SK-N-MC (cell line): ENCODE measurements at regions not wholly inside any gene's neighbourhood (a gene's known extent, or its start where the extent isn't known, plus 50 kb on each side); places are given as distances from the start of the nearest gene placed in this dataset.

ENCODE experiments used
- DNase-seq: peaks from one replicate; pipeline ENCODE4 v3.0.0-alpha.2; 2011; ENCODE audit warnings: low read depth, low spot score
- H3K27ac ChIP-seq: fragments of 200-600 bp; sonication (generic); 2 replicates; pipeline ENCODE4 v1.5.1; 2016; ENCODE audit warnings: mixed run types
- H3K36me3 ChIP-seq: fragments of 200-600 bp; sonication (generic); 2 replicates; pipeline ENCODE4 v1.6.1; 2017; ENCODE audit warnings: antibody characterized with exemption, low read length, mixed read lengths; ENCODE audit not compliant: insufficient read depth
- H3K4me3 ChIP-seq: fragments of 200-600 bp; sonication (generic); 2 replicates; pipeline ENCODE4 v1.5.1; 2016
- H3K9ac ChIP-seq: fragments of 200-600 bp; sonication (generic); 2 replicates; pipeline ENCODE4 v1.8.0; 2017; ENCODE audit warnings: mixed run types, mixed read lengths; ENCODE audit not compliant: insufficient read length
- H3K9me3 ChIP-seq: fragments of 200-600 bp; sonication (generic); 2 replicates; pipeline ENCODE4 v1.6.1; 2017; ENCODE audit warnings: low read depth, mild to moderate bottlenecking, antibody characterized with exemption, low read length, moderate library complexity, mixed read lengths
- EZH2 ChIP-seq: fragments of 200-600 bp; sonication (generic); IDR thresholded peaks from one replicate; pipeline ENCODE4 v1.6.1; 2017; ENCODE audit warnings: antibody characterized with exemption
- FOXP2 ChIP-seq: optimal IDR thresholded peaks from 2 replicates; pipeline ENCODE3; 2011; ENCODE audit warnings: mild to moderate bottlenecking, moderate library complexity; ENCODE audit not compliant: insufficient read depth; ENCODE audit errors: extremely low read length, control extremely low read depth
- POLR2AphosphoS5 ChIP-seq: IDR thresholded peaks from 2 replicates; pipeline ENCODE4 v1.6.1; 2012; ENCODE audit warnings: mild to moderate bottlenecking, low read depth, low read length, borderline replicate concordance

GRCh38 chr15:36422631-36423030 lies 156.8 kb upstream of the CDIN1 start:
- H3K27ac ChIP-seq, result no peak overlapping the region
- H3K9me3 ChIP-seq, result no peaks in the 10 kb centered on the region
- H3K9ac ChIP-seq, result no peak overlapping the region
- H3K36me3 ChIP-seq, result no peaks in the 10 kb centered on the region
- no peak for TF ChIP-seq POLR2AphosphoS5
- TF ChIP-seq EZH2, result no peak
- TF ChIP-seq FOXP2, result no peak
- no peak for DNase-seq
- H3K4me3 ChIP-seq, result no peak overlapping the region

GRCh38 chr15:36426691-36427090 lies 152.7 kb upstream of the CDIN1 start:
- no peak overlapping the region for H3K4me3 ChIP-seq
- DNase-seq, result no peak
- no peaks in the 10 kb centered on the region for H3K9me3 ChIP-seq
- no peak overlapping the region for H3K27ac ChIP-seq
- no peak overlapping the region for H3K9ac ChIP-seq
- no peaks in the 10 kb centered on the region for H3K36me3 ChIP-seq
- TF ChIP-seq POLR2AphosphoS5 (no peak), FOXP2 (no peak), EZH2 (no peak)

GRCh38 chr15:36428102-36428845 lies 151.2 kb upstream of the CDIN1 start:
- no peak for TF ChIP-seq FOXP2
- no peak for TF ChIP-seq EZH2
- no peak for DNase-seq
- Histone ChIP-seq H3K9me3 (no peaks in the 10 kb centered on the region), H3K4me3 (no peak overlapping the region), H3K27ac (no peak overlapping the region), H3K36me3 (no peaks in the 10 kb centered on the region), H3K9ac (no peak overlapping the region)

- no peak for DNase-seq
- H3K9me3 ChIP-seq, result no peaks in the 10 kb centered on the region
- H3K4me3 ChIP-seq, result no peak overlapping the region
- H3K36me3 ChIP-seq, result no peaks in the 10 kb centered on the region
- H3K27ac ChIP-seq, result no peak overlapping the region
- H3K9ac ChIP-seq, result no peak overlapping the region
- TF ChIP-seq FOXP2, result no peak
- TF ChIP-seq EZH2, result no peak
- no peak for TF ChIP-seq POLR2AphosphoS5
Observed at GRCh38 chr15:36429707-36430106, 149.7 kb upstream of the CDIN1 start.

- TF ChIP-seq FOXP2, result no peak
- TF ChIP-seq EZH2, result no peak
- Histone ChIP-seq H3K4me3 (no peak overlapping the region), H3K9ac (no peak overlapping the region), H3K27ac (no peak overlapping the region), H3K9me3 (no peaks in the 10 kb centered on the region), H3K36me3 (no peaks in the 10 kb centered on the region)
- DNase-seq, result no peak
Observed at GRCh38 chr15:36430280-36430679, 149.1 kb upstream of the CDIN1 start.

- no peak overlapping the region for H3K27ac ChIP-seq
- no peaks in the 10 kb centered on the region for H3K36me3 ChIP-seq
- H3K9ac ChIP-seq, result no peak overlapping the region
- DNase-seq, result no peak
- TF ChIP-seq FOXP2 (no peak), POLR2AphosphoS5 (no peak), EZH2 (no peak)
- no peak overlapping the region for H3K4me3 ChIP-seq
- H3K9me3 ChIP-seq, result no peaks in the 10 kb centered on the region
Observed at GRCh38 chr15:36430726-36431265, 148.6 kb upstream of the CDIN1 start.

GRCh38 chr15:36432161-36432560 lies 147.3 kb upstream of the CDIN1 start:
- Histone ChIP-seq H3K36me3 (no peaks in the 10 kb centered on the region), H3K9ac (no peak overlapping the region), H3K4me3 (no peak overlapping the region), H3K9me3 (no peaks in the 10 kb centered on the region), H3K27ac (no peak overlapping the region)
- DNase-seq, result no peak
- TF ChIP-seq FOXP2, result no peak
- no peak for TF ChIP-seq POLR2AphosphoS5
- TF ChIP-seq EZH2, result no peak

- no peak overlapping the region for H3K9ac ChIP-seq
- TF ChIP-seq POLR2AphosphoS5, result no peak
- no peak for TF ChIP-seq EZH2
- TF ChIP-seq FOXP2, result no peak
- H3K27ac ChIP-seq, result no peak overlapping the region
- H3K9me3 ChIP-seq, result no peaks in the 10 kb centered on the region
- no peak overlapping the region for H3K4me3 ChIP-seq
- no peak for DNase-seq
- no peaks in the 10 kb centered on the region for H3K36me3 ChIP-seq
Observed at GRCh38 chr15:36434177-36434576, 145.2 kb upstream of the CDIN1 start.

GRCh38 chr15:36438499-36438898 lies 140.9 kb upstream of the CDIN1 start:
- H3K36me3 ChIP-seq, result no peaks in the 10 kb centered on the region
- TF ChIP-seq POLR2AphosphoS5, result no peak
- H3K4me3 ChIP-seq, result no peak overlapping the region
- no peak overlapping the region for H3K9ac ChIP-seq
- DNase-seq, result no peak
- H3K27ac ChIP-seq, result no peak overlapping the region
- no peaks in the 10 kb centered on the region for H3K9me3 ChIP-seq
